ENCODE measurements at regions not wholly inside any gene's neighbourhood (a gene's known extent, or its start where the extent isn't known, plus 50 kb on each side); places are given as distances from the start of the nearest gene placed in this dataset.
A peak's percentile ranks its signal among the peaks of the same experiment; 100 is the strongest.

DNA sequence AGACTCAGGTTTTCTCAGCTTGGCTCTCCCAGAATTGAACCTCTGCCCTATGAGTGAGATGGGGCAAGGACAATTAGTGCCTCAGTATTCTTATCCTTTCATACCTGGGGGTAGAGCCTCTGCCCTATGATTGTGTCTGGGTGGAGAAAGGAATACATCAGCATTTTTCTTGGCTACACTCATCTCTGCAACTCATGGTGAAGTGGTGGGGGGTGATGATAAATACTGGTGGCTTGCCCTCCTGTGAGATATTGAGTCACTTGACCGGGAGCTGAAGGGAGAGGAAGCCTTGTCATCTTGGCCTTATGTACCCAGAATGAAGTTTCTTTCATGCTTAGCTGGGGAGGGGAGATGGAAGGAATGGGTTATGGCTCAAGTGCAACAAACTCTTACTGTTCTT lies 71.3 kb upstream of the ENOX2 start:
- peak; percentile 45 for DNase-seq
- H3K4me3 ChIP-seq (ENCODE audit: low read depth, low read length), result no peak overlapping the region
- no peaks in the 10 kb centered on the region for H3K36me3 ChIP-seq (replicated peaks)
- in situ Hi-C loops (cut with HindIII; ENCODE audit: low pct_ligation_motif_present, low sequenced_read_pairs), result no loop called here
- no peak overlapping the region for H3K27ac ChIP-seq
- TF ChIP-seq, protein P1, sequence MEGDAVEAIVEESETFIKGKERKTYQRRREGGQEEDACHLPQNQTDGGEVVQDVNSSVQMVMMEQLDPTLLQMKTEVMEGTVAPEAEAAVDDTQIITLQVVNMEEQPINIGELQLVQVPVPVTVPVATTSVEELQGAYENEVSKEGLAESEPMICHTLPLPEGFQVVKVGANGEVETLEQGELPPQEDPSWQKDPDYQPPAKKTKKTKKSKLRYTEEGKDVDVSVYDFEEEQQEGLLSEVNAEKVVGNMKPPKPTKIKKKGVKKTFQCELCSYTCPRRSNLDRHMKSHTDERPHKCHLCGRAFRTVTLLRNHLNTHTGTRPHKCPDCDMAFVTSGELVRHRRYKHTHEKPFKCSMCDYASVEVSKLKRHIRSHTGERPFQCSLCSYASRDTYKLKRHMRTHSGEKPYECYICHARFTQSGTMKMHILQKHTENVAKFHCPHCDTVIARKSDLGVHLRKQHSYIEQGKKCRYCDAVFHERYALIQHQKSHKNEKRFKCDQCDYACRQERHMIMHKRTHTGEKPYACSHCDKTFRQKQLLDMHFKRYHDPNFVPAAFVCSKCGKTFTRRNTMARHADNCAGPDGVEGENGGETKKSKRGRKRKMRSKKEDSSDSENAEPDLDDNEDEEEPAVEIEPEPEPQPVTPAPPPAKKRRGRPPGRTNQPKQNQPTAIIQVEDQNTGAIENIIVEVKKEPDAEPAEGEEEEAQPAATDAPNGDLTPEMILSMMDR (IDR thresholded peaks at IDR 0.05; ENCODE audit: low read depth, low read length, missing control alignments), result no peak
- no peaks in the 10 kb centered on the region for H3K27me3 ChIP-seq (replicated peaks)

DNA sequence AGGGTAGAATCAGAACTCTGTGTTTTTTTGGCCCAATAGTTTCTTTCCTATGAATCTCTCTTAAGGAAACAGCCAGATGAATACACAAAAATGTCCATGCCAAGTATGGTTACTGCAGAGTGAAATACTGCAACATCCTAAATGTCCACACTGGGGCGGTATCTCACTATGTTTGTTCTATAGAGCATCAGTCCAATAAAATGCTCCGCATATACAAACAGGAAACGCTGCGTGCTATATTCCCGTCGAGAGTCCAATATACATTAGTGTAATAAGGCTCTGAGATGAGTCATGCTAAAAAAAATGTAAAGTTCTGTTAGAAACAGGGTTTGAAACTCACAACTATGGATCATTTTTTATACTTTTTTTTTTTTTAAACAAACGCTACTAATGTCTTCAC lies 72.9 kb upstream of the ENOX2 start:
- DNase-seq, result peak; percentile 74
- in situ Hi-C loops (cut with HindIII; ENCODE audit: low pct_ligation_motif_present, low sequenced_read_pairs), result no loop called here
- Histone ChIP-seq H3K27me3 (replicated peaks) (no peaks in the 10 kb centered on the region), H3K27ac (no peak overlapping the region), H3K4me3 (ENCODE audit: low read depth, low read length) (no peak overlapping the region), H3K36me3 (replicated peaks) (no peaks in the 10 kb centered on the region)
- TF ChIP-seq, protein P1 (IDR thresholded peaks at IDR 0.05; ENCODE audit: low read depth, low read length, missing control alignments), result peak; percentile 61

DNA sequence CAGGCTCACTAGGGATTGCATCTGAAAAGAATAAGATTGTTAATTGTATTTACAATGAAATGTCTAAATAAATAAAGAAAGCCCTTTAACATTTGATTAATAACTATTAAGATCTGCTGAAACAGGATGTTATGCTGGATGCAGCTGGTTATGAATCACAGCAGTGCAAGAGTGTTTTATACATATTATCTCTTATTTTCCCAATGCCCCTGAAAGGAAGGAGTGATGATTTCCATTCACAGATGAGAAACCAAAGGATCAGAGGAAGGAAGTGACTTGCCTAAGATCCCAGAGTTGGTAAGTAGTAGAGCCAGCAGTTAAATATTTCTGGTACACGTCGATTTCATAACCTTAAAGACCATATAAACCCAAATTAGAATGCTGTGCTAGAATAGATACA lies 76.3 kb upstream of the ARHGAP36 start:
- TF ChIP-seq, protein P1 (IDR thresholded peaks at IDR 0.05; ENCODE audit: low read depth, low read length, missing control alignments), result no peak
- Histone ChIP-seq H3K4me3 (ENCODE audit: low read depth, low read length) (no peak overlapping the region), H3K27ac (no peak overlapping the region), H3K36me3 (replicated peaks) (no peaks in the 10 kb centered on the region), H3K27me3 (replicated peaks) (no peaks in the 10 kb centered on the region)
- DNase-seq, result no peak
- in situ Hi-C loops (cut with HindIII; ENCODE audit: low pct_ligation_motif_present, low sequenced_read_pairs), result no loop called here

DNA sequence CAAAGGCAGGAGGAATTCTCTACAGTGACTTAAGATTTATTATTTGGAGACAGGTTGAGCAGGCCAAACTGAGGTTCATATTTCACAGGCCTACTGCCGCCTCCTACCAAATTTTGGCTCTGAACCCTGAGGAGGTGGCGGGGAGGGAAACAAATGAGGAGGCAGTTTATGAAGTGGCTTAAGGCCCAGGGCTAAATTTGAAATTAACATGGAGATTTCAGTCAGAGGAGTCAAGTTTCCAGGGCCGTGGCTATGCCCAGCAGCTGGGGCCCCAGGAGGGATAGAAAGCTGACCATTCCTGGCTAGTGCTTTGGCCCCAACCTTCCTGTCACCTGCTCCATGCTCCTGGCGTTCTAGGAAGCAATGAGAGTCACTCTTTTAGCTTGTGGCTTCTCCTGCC lies 73.4 kb upstream of the ARHGAP36 start:
- in situ Hi-C loops (cut with HindIII; ENCODE audit: low pct_ligation_motif_present, low sequenced_read_pairs), result no loop called here

DNA sequence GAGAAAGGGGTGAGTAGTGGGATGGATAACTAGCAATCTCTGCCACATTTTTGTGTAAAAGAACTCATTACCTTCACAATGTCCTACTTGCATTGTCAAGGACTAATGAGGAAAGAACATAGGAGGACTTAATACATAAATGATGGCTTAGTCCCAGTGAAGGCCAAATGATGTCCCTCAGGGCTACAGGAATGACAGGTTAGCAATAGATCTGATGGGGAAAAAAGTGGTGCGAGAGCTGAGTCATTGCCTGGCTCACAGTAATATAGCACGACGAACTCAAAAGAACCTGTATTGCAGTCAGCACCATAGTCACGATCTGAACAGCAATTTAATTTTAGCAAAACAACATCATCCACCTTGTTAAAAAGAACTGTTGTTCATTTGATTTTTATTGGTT lies 70.9 kb upstream of the ARHGAP36 start:
- H3K27ac ChIP-seq, result no peak overlapping the region
- H3K4me3 ChIP-seq (ENCODE audit: low read depth, low read length), result no peak overlapping the region
- TF ChIP-seq, protein P1 (IDR thresholded peaks at IDR 0.05; ENCODE audit: low read depth, low read length, missing control alignments), result no peak
- in situ Hi-C loops (cut with HindIII; ENCODE audit: low pct_ligation_motif_present, low sequenced_read_pairs), result no loop called here
- no peaks in the 10 kb centered on the region for H3K27me3 ChIP-seq (replicated peaks)
- H3K36me3 ChIP-seq (replicated peaks), result no peaks in the 10 kb centered on the region
- no peak for DNase-seq

More for the DNA sequence above, 73.4 kb upstream of the ARHGAP36 start:
- Histone ChIP-seq H3K27ac (no peak overlapping the region), H3K27me3 (replicated peaks) (no peaks in the 10 kb centered on the region), H3K36me3 (replicated peaks) (no peaks in the 10 kb centered on the region), H3K4me3 (ENCODE audit: low read depth, low read length) (no peak overlapping the region)
- TF ChIP-seq, protein P1 (IDR thresholded peaks at IDR 0.05; ENCODE audit: low read depth, low read length, missing control alignments), result no peak
- no peak for DNase-seq

DNA sequence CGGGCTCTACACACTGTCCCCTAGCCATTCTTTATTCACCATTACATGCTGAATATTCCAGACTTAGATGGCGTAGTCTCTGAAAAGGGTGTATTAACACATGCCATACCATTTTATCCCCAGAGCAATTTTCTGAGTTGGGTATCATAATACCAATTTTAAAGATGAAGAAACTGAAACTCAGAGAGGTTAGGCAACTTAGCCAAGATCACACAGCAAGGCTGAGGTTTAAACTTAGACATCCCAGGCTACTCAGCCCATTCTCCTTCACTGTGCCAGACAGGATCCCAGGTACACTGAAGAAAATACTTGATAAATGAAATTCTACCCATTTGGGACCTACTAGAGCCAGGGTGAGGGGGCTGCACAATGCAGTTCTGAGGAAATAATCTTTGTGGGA lies 67.4 kb upstream of the ARHGAP36 start:
- no peak for DNase-seq
- in situ Hi-C loops (cut with HindIII; ENCODE audit: low pct_ligation_motif_present, low sequenced_read_pairs), result no loop called here
- TF ChIP-seq, protein P1 (IDR thresholded peaks at IDR 0.05; ENCODE audit: low read depth, low read length, missing control alignments), result no peak
- Histone ChIP-seq H3K36me3 (replicated peaks) (no peaks in the 10 kb centered on the region), H3K27ac (no peak overlapping the region), H3K27me3 (replicated peaks) (no peaks in the 10 kb centered on the region), H3K4me3 (ENCODE audit: low read depth, low read length) (no peak overlapping the region)
